ENCODE measurements at regions not wholly inside any gene's neighbourhood (a gene's known extent, or its start where the extent isn't known, plus 50 kb on each side); places are given as distances from the start of the nearest gene placed in this dataset.

DNA sequence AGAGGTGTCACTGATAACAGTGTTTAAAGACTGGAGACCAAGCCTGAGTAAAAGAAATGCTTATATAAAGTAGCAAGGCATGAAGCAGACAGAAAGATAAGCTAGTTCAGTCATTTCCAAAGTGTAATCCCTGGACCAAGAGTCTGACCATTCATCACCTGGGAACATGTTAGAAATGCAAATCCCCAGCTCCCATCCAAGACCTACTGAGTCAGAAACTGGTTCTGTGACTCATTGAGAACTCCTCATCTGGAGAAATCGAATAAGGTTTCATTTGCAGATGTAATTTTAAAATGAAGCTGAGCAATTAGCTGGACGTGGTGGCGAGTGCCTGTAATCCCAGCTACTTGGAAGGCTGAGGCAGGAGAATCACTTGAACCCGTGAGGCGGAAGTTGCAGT, 473.9 kb upstream of the UBE2E2 start:
- intact Hi-C loops (cut with micrococcal nuclease), result no loop called here
- H3K4me1 ChIP-seq (ENCODE audit: control insufficient read depth in 1 of 2, insufficient read depth in 2 of 2, low read length in 2 of 2), result no peaks in the 10 kb centered on the region
- H3K27me3 ChIP-seq (ENCODE audit: insufficient read depth, low read length), result no peaks in the 10 kb centered on the region
- RAD21 ChIA-PET (ENCODE audit: low non-redundant PET in 1 of 2, low total read pairs in 2 of 2, uncharacterized antibody in 2 of 2, unreplicated experiment in 2 of 2), result no interaction called here
- no TSS peak for BruUV-seq (replicated peaks)
- TF ChIP-seq TCF7L2 (IDR thresholded peaks at IDR 0.05; ENCODE audit: borderline replicate concordance, extremely low read depth, insufficient read depth, insufficient read length) (no peak), CBX3 (IDR thresholded peaks at IDR 0.05; ENCODE audit: low read depth) (no peak)
- CTCF ChIA-PET, result interaction anchor here (0.9 kb wide), 1 partner anchor 232 kb away, joined by 3 read pairs; no protein-coding TSS in a partner anchor
- H2AFZ ChIP-seq (ENCODE audit: low read depth, low read length, poor library complexity, severe bottlenecking), result no peak overlapping the region
- no peak overlapping the region for H3K4me3 ChIP-seq (replicated peaks in 1 of 2; ENCODE audit: low read depth in 1 of 2, low read length in 2 of 2)
- no peaks in the 10 kb centered on the region for H3K79me2 ChIP-seq (ENCODE audit: insufficient read depth, low read length)
- no peaks in the 10 kb centered on the region for H3K36me3 ChIP-seq (ENCODE audit: control insufficient read depth in 1 of 2, insufficient read depth in 2 of 2, low read length in 2 of 2)
- POLR2A ChIA-PET, result no interaction called here
- H3K4me2 ChIP-seq (ENCODE audit: low read length), result no peak overlapping the region
- ATAC-seq, result no peak
- no peak overlapping the region for H3K9ac ChIP-seq (ENCODE audit: low read length)
- no peaks in the 10 kb centered on the region for H3K9me2 ChIP-seq (ENCODE audit: insufficient read depth)
- no peak overlapping the region for H3K27ac ChIP-seq (ENCODE audit: low read depth, low read length)
- peaks cover 0 to 4% of the 10 kb centered on the region in 2 experiments; a peak in 1 of 4 replicates for H3K9me3 ChIP-seq (ENCODE audit: control insufficient read depth in 1 of 2, insufficient read depth in 1 of 2, low read depth in 1 of 2, low read length in 2 of 2)
- no peaks in the 10 kb centered on the region for H4K20me1 ChIP-seq (ENCODE audit: insufficient read depth)
- DNase-seq (ENCODE audit: low read depth, low spot score), result no peak

DNA sequence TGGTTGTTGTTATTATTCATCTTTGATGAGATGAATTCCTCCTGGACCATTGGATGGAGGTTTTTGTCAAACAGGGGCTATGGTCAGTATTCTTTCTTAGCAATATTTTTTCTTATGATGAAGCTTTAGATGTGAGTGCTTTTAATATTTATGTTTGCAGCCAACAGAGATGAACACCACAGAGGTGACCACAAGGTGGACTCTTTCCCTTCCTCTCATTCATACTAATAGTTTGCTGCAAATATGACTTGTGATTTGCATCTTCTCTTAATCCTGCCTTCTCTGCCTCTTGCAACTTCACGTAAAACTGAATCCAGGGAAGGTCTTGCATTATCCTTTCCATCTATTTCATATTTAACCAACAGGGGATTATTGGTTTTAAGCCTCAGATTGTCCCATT, 473.1 kb upstream of the UBE2E2 start:
- CTCF ChIA-PET, result interaction anchor here (0.9 to 1.3 kb wide), 2 partner anchors 158 to 231 kb away, joined by 3 read pairs; no protein-coding TSS in a partner anchor

More for the DNA sequence above, 473.1 kb upstream of the UBE2E2 start:
- H3K9me3 ChIP-seq (ENCODE audit: control insufficient read depth in 1 of 2, insufficient read depth in 1 of 2, low read depth in 1 of 2, low read length in 2 of 2), result peaks cover 0 to 4% of the 10 kb centered on the region in 2 experiments; a peak in 1 of 4 replicates
- no peak overlapping the region for H2AFZ ChIP-seq (ENCODE audit: low read depth, low read length, poor library complexity, severe bottlenecking)
- H3K9me2 ChIP-seq (ENCODE audit: insufficient read depth), result no peaks in the 10 kb centered on the region
- H3K79me2 ChIP-seq (ENCODE audit: insufficient read depth, low read length), result no peaks in the 10 kb centered on the region
- no peak overlapping the region for H3K4me3 ChIP-seq (replicated peaks in 1 of 2; ENCODE audit: low read depth in 1 of 2, low read length in 2 of 2)
- no peak overlapping the region for H3K4me2 ChIP-seq (ENCODE audit: low read length)
- H4K20me1 ChIP-seq (ENCODE audit: insufficient read depth), result no peaks in the 10 kb centered on the region
- no peaks in the 10 kb centered on the region for H3K27me3 ChIP-seq (ENCODE audit: insufficient read depth, low read length)
- DNase-seq (ENCODE audit: low read depth, low spot score) (no peak), ATAC-seq (no peak)
- ChIA-PET RAD21 (ENCODE audit: low non-redundant PET in 1 of 2, low total read pairs in 2 of 2, uncharacterized antibody in 2 of 2, unreplicated experiment in 2 of 2) (no interaction called here), POLR2A (no interaction called here)
- no peaks in the 10 kb centered on the region for H3K4me1 ChIP-seq (ENCODE audit: control insufficient read depth in 1 of 2, insufficient read depth in 2 of 2, low read length in 2 of 2)
- H3K36me3 ChIP-seq (ENCODE audit: control insufficient read depth in 1 of 2, insufficient read depth in 2 of 2, low read length in 2 of 2), result no peaks in the 10 kb centered on the region
- no TSS peak for BruUV-seq (replicated peaks)
- intact Hi-C loops (cut with micrococcal nuclease), result no loop called here
- no peak overlapping the region for H3K9ac ChIP-seq (ENCODE audit: low read length)
- TF ChIP-seq ZNF274 (IDR thresholded peaks at IDR 0.05; ENCODE audit: low read depth, low read length), result no peak
- TF ChIP-seq, protein P1, sequence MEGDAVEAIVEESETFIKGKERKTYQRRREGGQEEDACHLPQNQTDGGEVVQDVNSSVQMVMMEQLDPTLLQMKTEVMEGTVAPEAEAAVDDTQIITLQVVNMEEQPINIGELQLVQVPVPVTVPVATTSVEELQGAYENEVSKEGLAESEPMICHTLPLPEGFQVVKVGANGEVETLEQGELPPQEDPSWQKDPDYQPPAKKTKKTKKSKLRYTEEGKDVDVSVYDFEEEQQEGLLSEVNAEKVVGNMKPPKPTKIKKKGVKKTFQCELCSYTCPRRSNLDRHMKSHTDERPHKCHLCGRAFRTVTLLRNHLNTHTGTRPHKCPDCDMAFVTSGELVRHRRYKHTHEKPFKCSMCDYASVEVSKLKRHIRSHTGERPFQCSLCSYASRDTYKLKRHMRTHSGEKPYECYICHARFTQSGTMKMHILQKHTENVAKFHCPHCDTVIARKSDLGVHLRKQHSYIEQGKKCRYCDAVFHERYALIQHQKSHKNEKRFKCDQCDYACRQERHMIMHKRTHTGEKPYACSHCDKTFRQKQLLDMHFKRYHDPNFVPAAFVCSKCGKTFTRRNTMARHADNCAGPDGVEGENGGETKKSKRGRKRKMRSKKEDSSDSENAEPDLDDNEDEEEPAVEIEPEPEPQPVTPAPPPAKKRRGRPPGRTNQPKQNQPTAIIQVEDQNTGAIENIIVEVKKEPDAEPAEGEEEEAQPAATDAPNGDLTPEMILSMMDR (IDR thresholded peaks at IDR 0.05 in 2 of 3, conservative IDR thresholded peaks at IDR 0.05 in 1 of 3; ENCODE audit: borderline replicate concordance in 1 of 3, insufficient read depth in 1 of 3, low read depth in 2 of 3, low read length in 2 of 3), result peak in 2 of 3 experiments; percentile 2 to 11; a peak in 1 of 6 replicates
- no peak overlapping the region for H3K27ac ChIP-seq (ENCODE audit: low read depth, low read length)
